GM18526 (cell line): ENCODE measurements at regions not wholly inside any gene's neighbourhood (a gene's known extent, or its start where the extent isn't known, plus 50 kb on each side); places are given as distances from the start of the nearest gene placed in this dataset.

Experiments used
- POLR2A ChIP-seq: IDR thresholded peaks from 3 replicates; pipeline ENCODE4 v1.6.1; 2011; ENCODE audit not compliant: insufficient read length; ENCODE audit errors: extremely low read depth

- TF ChIP-seq POLR2A = no peak
Measured at GRCh38 chr20:53891306-53891894, 179.0 kb downstream of the BCAS1 start.

DNA sequence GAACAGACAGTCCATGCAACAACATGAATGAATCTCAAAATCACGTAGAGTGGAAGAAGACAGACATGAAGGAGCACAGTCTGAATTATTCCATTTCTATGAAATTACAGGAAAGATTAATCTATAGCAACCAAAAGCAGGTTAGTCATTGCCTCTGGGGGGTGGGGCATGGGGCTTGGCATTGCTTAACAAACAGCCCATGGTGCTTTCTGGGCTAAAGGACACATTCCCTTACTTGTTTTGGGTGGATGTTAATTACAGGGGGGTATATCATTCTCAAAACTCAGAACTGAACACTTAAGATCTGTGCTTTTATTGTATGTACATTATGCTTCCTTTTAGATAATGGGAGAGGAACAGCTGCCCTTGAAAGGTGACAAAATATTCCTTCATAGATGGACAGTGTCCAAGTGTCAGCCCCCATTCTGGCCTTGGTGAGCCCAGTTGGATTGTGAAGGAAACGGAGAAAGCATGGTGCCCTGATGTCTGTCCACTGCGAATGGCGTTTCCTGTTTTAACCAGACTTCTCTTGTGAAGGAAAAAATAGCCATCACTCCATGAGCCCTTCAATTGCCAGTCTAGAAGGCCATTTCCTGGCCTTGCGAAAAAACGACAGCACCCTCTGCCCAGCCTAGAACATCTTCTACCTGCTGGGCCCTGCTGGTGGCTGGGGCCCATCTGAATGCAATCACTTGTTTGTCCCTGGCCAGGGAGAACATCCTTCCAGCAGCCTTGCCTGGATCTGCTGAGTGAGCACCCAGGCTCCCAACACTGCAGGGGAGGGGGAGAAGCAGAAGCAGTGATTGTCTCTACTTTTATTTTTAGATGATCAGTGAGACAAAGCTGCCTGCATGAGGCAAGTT is 179.7 kb downstream of the BCAS1 start:
- no peak for TF ChIP-seq POLR2A

- TF ChIP-seq POLR2A = no peak
Measured at GRCh38 chr20:53889411-53890148, 180.8 kb downstream of the BCAS1 start.

GRCh38 chr20:53888951-53889350 is 181.4 kb downstream of the BCAS1 start:
- TF ChIP-seq POLR2A = no peak

GRCh38 chr20:53888510-53888909 is 181.9 kb downstream of the BCAS1 start:
- TF ChIP-seq POLR2A = no peak

DNA sequence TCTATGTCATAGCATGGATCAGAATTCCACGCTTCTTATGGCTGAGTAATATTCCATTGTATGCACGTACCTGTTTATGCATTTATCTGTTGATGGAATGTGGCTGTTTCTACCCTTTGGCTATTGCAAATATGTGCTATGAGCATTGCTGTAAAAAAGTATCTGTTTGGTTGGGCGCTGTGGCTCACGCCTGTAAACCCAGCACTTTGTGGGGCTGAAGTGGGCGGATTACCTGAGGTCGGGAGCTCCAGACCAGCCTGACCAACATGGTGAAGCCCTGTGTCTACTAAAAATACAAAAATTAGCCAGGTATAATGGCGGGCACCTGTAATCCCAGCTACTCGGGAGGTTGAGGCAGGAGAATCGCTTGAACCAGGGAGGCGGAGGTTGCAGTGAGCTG is 182.4 kb downstream of the BCAS1 start:
- no peak for TF ChIP-seq POLR2A

GRCh38 chr20:53884859-53885541 is 185.4 kb downstream of the BCAS1 start:
- no peak for TF ChIP-seq POLR2A

DNA sequence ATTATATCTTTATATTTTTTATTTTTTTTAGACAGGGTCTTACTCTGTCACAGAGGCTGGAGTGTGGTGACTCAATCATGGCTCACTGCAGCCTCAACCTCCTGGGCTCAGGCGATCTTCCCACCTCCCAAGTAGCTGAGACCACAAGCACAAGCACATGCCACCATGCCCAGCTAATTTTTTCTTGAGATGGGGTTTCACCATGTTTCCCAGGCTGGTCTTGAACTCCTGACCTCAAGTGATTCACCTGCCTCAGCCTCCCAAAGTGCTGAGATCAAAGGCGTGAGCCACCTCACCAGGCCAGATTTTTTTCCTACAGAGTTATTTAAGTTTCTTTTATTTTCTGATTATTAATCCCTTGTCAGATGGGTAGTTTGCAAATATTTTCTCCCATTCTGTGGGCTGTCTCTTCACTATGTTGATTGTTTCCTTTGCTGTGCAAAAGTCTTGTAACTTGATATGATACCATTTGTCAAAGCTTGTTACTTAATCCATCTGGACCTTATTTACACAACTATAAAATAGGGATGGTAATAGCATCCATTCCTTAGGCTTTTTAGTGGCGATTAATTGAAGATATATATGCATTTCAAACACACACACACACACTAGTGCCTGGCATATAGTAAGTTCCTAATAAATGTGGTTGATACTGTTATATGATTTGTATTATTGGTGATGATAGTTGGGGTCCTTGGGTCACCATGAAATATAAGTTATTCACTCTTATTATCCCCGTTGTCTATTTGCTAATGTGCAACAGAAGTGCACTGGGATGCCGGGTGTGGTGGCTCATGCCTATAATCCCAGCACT is 187.1 kb downstream of the BCAS1 start:
- no peak for TF ChIP-seq POLR2A

DNA sequence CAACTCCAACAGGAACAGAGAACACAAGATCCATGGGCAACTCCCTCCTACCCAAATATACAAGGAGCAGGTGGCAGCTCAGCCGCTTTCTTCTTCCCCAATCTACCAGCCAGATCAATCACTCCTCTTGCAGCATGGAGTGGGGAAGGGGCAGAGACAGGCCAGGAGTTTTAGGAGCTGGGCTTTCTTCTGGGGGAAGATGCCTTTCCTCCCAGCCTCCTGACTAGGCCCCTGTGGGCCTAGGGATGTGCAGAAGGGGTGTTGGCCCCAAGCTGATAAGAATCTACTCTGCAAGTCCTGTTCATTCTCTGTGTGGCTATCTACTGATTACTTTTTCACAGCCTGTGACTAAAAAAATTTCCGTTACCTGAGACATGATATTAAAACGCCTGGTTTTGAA is 189.0 kb downstream of the BCAS1 start:
- no peak for TF ChIP-seq POLR2A

GRCh38 chr20:53880108-53880641 is 190.2 kb downstream of the BCAS1 start:
- TF ChIP-seq POLR2A = no peak

- TF ChIP-seq POLR2A = no peak
Measured at GRCh38 chr20:53879048-53879684, 191.2 kb downstream of the BCAS1 start.

DNA sequence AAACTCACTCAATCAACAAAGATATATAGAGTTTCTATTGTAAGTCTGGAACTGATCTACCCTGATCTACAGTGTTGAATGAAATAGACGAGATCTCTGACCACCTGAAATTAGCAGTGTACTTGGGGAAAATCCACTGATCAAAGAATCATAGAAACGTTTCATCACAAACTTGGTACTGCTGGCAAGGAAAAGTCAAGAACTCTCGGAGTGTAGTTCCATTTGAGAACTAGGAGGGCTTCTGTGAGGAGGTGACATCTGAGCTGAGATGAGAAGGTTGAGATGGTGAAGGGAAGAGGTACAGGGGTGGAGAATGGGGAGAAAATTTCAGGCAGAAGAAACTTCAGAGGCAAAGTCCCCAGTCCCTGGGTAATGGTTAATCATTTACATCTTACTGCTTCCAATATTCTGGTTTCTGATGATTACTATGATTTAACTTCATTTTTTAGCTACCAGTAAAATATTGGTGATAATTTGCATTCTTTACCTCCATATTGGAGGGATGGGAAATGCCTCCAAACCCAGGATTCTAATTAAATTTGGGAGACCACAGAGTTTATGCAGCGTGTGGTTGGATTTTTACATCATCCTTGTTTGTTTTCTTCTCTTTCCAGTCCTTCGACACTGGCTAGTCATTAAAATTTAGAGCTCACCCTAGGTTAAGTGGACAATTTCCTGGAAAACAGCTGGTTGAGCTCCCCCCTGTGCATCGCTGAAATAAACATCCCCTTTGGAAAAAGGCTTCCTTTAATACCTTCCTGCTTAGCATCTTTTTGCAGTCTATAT is 191.9 kb downstream of the BCAS1 start:
- TF ChIP-seq POLR2A = no peak

DNA sequence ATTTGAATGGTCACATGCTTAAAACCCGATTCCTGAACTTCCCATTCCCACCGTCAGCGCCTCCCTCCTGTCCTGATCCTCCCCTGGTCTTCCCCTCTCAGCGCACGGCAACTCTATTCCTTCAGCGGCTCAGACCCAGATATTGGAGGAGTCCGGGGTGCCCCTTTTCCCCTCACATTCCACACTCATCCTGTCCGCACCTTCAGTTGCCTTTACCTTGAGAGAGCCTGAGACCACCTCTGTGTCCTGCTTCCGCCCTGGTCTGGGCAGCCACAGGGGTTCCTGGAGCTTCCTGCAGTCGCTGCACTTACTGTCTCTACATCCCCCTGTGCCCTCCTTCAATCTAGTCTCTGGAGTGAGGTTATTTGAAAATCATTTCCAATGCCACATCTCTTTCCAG is 193.4 kb downstream of the BCAS1 start:
- no peak for TF ChIP-seq POLR2A
